ENCODE measurements at regions not wholly inside any gene's neighbourhood (a gene's known extent, or its start where the extent isn't known, plus 50 kb on each side); places are given as distances from the start of the nearest gene placed in this dataset.
"Not testable (repeated sequence)": the region's sequence is repeated elsewhere in the genome, so short reads cannot be mapped to it uniquely, and the experiment has no call there.

DNA sequence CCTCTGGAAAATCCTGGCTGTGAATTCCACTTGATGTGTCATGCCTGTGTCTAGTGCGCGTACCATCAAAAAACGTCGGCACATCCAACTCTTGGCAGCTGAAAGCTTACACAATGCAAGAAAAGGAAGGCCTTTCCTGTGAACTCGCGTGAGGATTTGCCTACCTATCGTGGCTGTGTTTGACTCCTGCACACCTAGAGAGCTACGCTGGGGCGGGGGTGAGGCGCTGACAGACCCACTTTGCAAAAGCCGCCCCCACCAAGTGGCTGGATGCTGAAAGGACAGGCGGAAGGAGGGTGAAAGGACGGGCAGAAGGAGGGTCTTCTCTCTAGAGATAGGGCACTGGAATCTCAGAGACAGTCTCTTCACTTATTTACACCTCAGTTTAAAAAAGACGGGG is 270.1 kb downstream of the EIPR1 start:
- H3K9me3 Mint-ChIP-seq = peaks cover 8% of the 10 kb centered on the region
- H3K36me3 Mint-ChIP-seq (ENCODE audit: low read depth) = no peaks in the 10 kb centered on the region
- peaks cover 8% of the 10 kb centered on the region for H3K4me1 Mint-ChIP-seq
- TF ChIP-seq, protein P1, sequence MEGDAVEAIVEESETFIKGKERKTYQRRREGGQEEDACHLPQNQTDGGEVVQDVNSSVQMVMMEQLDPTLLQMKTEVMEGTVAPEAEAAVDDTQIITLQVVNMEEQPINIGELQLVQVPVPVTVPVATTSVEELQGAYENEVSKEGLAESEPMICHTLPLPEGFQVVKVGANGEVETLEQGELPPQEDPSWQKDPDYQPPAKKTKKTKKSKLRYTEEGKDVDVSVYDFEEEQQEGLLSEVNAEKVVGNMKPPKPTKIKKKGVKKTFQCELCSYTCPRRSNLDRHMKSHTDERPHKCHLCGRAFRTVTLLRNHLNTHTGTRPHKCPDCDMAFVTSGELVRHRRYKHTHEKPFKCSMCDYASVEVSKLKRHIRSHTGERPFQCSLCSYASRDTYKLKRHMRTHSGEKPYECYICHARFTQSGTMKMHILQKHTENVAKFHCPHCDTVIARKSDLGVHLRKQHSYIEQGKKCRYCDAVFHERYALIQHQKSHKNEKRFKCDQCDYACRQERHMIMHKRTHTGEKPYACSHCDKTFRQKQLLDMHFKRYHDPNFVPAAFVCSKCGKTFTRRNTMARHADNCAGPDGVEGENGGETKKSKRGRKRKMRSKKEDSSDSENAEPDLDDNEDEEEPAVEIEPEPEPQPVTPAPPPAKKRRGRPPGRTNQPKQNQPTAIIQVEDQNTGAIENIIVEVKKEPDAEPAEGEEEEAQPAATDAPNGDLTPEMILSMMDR (conservative IDR thresholded peaks at IDR 0.05) = no peak
- no peak overlapping the region for H3K4me3 Mint-ChIP-seq
- peak overlapping the region; percentile 94 for H3K27ac Mint-ChIP-seq (ENCODE audit: unreplicated experiment)
- H3K27me3 Mint-ChIP-seq (ENCODE audit: low read depth) = no peaks in the 10 kb centered on the region
- no peak for DNase-seq (ENCODE audit: low read depth, low spot score)

DNA sequence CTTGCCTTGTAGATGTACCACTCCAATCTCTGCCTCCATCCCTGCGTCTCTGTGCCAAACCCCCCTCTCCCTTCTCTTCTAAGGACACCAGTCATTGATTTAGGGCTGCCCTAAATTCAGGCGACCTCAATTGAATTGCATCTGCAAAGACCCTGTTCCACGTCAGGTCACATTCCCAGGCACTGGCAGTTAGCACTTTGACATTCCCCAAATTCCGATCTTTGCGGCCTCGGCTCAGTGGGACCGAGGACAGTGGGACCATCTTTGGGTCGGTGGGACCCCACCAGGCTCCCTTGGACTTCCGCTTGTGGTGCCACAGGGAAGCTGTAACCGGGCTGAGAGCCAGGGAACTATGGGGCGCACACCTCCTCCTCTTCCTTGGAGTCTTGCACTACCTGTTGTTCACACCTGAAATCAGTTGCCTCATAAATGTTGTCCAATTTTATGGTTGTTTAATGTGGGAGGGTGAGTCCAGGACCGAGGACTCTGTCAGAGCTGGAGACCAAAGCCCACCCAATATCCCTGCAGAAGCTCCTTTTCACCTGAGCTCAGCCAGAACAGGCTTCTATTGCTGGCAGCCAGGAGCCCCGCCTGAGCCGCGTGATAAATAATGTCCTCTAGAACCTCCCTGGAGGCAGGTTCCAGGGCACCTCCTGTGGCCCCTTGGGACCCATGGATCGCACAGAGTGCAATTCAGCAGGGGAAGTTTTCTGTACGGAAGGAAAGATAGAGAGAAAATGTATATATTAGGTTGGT is 271.6 kb downstream of the EIPR1 start:
- TF ChIP-seq, protein P1 (conservative IDR thresholded peaks at IDR 0.05) = no peak
- no peak for DNase-seq (ENCODE audit: low read depth, low spot score)
- Mint-ChIP-seq H3K27me3 (ENCODE audit: low read depth) (no peaks in the 10 kb centered on the region), H3K9me3 (peaks cover 8% of the 10 kb centered on the region), H3K36me3 (ENCODE audit: low read depth) (no peaks in the 10 kb centered on the region), H3K27ac (ENCODE audit: unreplicated experiment) (peak overlapping the region; percentile 2), H3K4me1 (peaks cover 8% of the 10 kb centered on the region), H3K4me3 (no peak overlapping the region)

DNA sequence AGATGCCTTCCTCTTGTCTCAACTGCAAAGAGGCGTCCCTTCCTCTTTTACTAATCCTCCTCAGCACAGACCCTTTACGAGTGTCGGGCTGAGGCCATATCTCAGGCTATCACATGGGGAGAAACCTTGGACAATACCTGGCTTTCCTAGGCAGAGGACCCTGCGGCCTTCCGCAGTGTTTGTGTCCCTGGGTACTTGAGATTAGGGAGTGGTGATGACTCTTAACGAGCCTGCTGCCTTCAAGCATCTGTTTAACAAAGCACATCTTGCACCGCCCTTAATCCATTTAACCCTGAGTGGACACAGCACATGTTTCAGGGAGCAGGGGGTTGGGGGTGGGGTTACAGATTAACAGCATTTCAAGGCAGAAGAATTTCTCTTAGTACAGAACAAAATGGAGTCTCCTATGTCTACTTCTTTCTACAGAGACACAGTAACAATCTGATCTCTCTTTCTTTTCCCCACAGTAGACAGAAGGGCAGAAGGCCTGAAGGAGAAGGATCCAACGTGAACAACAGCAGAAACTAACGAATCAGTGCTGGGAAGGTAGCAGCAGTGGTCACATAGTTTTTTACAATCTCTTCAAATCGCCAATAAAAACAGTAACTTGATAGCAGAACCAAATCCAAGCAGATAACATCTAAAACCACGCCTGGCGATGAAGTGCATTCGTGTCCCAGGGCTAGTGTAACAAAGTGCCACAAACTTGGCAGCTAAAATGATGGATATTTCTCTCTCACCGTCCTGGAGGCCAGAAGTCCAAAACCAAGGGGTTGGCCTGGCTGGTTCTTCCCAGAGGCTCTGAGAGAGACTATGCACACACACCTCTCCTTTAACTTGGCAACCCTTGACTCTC is 272.4 kb downstream of the EIPR1 start:
- H3K9me3 Mint-ChIP-seq; H3K27me3 Mint-ChIP-seq (ENCODE audit: low read depth); DNase-seq (ENCODE audit: low read depth, low spot score); H3K4me3 Mint-ChIP-seq; H3K36me3 Mint-ChIP-seq (ENCODE audit: low read depth); H3K4me1 Mint-ChIP-seq: not testable (repeated sequence)
- H3K27ac Mint-ChIP-seq (ENCODE audit: unreplicated experiment) = peak overlapping the region; percentile 2

DNA sequence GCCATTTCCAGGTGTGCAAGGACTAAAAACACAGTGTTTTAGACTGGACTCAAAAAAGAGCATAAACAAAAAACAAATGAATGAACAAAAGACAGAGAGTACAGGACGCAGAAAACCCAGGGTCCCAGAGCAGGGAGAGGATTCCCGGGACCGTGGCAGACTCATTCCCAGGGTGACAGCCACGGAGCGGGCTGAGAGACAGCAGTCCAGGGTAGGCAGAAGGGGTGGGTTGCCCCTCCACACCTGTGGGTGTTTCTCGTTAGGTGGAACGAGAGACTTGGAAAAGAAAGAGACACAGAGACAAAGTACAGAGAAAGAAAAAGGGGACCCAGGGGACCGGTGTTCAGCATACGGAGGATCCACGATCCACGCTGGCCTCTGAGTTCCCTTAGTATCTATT is 273.4 kb downstream of the EIPR1 start:
- Mint-ChIP-seq H3K4me1 (peaks cover 8% of the 10 kb centered on the region), H3K36me3 (ENCODE audit: low read depth) (no peaks in the 10 kb centered on the region), H3K4me3 (no peak overlapping the region), H3K9me3 (no peaks in the 10 kb centered on the region), H3K27ac (ENCODE audit: unreplicated experiment) (no peak overlapping the region), H3K27me3 (ENCODE audit: low read depth) (no peaks in the 10 kb centered on the region)
- DNase-seq (ENCODE audit: low read depth, low spot score) = no peak
- TF ChIP-seq, protein P1 (conservative IDR thresholded peaks at IDR 0.05) = no peak

DNA sequence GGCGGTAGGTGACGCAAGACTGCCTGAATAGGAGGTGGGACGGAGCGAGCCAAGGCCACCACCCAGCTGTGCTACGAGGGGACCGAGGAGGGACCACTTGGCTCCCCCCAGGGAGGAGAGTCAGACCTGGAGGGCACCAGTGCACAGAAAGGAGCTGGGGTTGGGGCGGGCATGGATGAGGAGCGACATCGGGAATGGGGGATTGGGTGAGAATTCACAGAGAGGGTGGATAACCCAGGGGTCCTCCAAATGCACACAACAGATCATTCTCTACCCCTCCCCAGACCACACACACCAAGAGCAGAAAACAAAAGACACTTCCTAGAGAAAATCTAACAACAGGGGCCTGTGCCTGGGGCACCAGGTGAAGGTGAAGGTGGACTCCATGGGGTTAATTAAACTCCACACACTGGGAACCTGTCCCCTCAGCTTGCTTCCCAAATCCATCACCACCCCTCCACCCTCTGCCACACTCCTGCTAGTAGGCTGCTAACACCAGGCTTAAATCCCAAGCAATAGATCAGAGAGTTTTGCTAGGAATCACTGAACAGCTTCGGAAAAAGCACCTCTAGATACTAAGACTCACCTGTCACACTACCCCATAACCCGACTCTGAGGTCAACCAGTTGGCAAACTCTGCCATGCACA is 274.6 kb downstream of the EIPR1 start:
- Mint-ChIP-seq H3K27me3 (ENCODE audit: low read depth) (no peaks in the 10 kb centered on the region), H3K4me3 (no peak overlapping the region), H3K27ac (ENCODE audit: unreplicated experiment) (no peak overlapping the region), H3K9me3 (no peaks in the 10 kb centered on the region), H3K36me3 (ENCODE audit: low read depth) (no peaks in the 10 kb centered on the region), H3K4me1 (peaks cover 8% of the 10 kb centered on the region)
- TF ChIP-seq, protein P1 (conservative IDR thresholded peaks at IDR 0.05) = no peak
- DNase-seq (ENCODE audit: low read depth, low spot score) = no peak
